GM18499 (cell line): ENCODE measurements at regions not wholly inside any gene's neighbourhood (a gene's known extent, or its start where the extent isn't known, plus 50 kb on each side); places are given as distances from the start of the nearest gene placed in this dataset.
A peak's percentile ranks its signal among the peaks of the same experiment; 100 is the strongest.
"Not testable (repeated sequence)": the region's sequence is repeated elsewhere in the genome, so short reads cannot be mapped to it uniquely, and the experiment has no call there.

Experiments
- ATAC-seq: cut with Tn5 transposase; IDR thresholded peaks from one replicate; pipeline ENCODE4 v1.9.1; 2021; ENCODE audit warnings: moderate number of reproducible peaks; ENCODE audit not compliant: insufficient read depth, unreplicated experiment

GRCh38 chr18:46224181-46224775 is 120.1 kb downstream of the HAUS1 start:
- no peak for ATAC-seq

GRCh38 chr18:46226461-46226860 is 122.3 kb downstream of the HAUS1 start:
- no peak for ATAC-seq

- not testable (repeated sequence) for ATAC-seq
Measured at GRCh38 chr18:46229641-46230040, 125.5 kb downstream of the HAUS1 start.

DNA sequence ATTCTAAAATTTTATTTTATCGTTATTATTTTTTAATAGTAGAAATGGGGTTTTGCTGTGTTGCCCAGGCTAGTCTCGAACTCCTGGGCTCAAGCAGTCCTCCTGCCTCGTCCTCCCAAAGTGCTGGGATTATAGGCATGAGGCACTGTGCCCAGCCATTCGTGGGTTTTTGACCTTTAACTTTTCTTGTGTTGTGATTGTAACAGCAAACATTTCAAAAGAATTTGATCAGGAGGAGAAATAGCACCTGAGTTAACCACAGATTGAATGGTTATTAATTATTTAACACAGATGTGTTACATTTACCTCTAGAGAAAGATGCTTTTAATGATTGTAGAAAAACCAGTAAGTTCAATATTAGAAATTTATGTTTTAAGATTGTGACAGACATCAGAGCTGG is 132.0 kb downstream of the HAUS1 start:
- no peak for ATAC-seq

GRCh38 chr18:46237891-46238290 is 133.7 kb downstream of the HAUS1 start:
- no peak for ATAC-seq

- no peak for ATAC-seq
Measured at GRCh38 chr18:46239549-46239948, 135.4 kb downstream of the HAUS1 start.

GRCh38 chr18:46239998-46240397 is 135.8 kb downstream of the HAUS1 start:
- ATAC-seq: no peak

DNA sequence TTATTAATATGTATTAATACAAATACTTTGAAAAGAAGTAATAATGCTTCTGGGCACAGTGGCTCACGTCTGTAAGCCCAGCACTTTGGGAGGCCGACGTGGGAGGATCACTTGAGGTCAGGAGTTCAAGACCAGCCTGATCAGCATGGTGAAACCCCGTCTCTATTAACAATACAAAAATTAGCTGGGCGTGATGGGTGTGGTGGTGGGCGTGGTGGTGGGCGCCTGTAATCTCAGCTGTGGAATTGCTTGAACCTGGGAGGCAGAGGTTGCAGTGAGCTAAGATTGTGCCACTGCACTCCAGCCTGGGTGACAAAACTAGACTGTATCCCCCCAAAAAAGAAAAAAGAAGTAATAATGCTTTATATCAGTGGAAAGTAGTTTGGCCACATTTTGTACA is 137.2 kb downstream of the HAUS1 start:
- ATAC-seq: not testable (repeated sequence)

DNA sequence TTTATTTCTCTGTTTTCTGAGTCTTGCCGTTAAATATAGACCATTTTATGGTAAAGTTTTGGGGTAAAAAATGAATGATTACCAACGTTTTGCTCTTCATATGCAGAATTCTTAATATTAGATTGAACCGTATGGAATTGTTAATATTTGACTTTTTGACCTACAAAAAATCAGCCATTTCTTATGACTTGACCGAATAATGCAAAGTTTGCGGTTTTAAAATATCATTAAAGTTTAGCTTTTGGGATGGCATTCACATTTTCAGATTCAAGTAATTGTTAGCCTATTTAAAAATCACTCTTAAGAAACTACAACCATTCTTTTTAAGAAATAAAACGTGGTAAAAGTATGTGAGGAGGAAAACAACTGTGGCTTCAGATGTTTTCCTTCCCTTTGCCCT is 138.0 kb downstream of the HAUS1 start:
- no peak for ATAC-seq

GRCh38 chr18:46243095-46243494 is 138.9 kb downstream of the HAUS1 start:
- ATAC-seq: no peak

- ATAC-seq: no peak
Measured at GRCh38 chr18:46243673-46244072, 139.5 kb downstream of the HAUS1 start.

- no peak for ATAC-seq
Measured at GRCh38 chr18:46246101-46246500, 141.9 kb downstream of the HAUS1 start.

GRCh38 chr18:46247942-46248341 is 143.8 kb downstream of the HAUS1 start:
- no peak for ATAC-seq

DNA sequence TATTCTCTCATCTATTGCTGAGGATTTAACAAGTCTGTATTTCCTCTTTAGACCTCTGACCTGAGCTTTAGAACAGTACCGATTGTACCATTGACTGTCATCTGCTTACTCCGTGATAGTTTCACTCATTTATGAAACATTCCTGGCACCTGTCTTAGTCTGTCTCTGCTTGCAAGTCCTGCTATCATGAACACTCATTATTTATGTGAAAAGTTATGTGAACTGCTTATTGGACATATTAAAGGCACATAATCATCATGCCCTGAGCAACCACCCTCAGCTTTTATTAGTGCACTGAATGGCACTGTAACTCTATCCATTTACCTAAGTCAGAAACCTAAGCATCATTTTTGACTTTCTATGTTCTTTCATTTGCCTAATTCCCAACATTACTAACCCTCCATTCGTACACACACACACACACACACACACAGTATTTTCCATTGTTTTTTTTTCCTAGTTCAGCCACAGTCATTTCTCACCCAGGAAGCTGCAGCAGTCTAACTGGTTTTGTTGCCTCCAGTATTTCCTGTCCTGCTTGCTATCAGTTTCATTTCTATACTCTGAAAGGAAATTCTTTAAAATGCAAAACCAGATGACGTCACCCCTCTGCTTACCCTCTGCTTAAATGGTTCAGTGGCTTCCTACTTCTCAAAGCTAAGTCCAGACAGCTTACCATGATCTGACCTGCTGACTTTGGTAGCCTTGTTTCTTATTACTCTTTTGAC is 146.1 kb downstream of the HAUS1 start:
- ATAC-seq: peak; percentile 94

DNA sequence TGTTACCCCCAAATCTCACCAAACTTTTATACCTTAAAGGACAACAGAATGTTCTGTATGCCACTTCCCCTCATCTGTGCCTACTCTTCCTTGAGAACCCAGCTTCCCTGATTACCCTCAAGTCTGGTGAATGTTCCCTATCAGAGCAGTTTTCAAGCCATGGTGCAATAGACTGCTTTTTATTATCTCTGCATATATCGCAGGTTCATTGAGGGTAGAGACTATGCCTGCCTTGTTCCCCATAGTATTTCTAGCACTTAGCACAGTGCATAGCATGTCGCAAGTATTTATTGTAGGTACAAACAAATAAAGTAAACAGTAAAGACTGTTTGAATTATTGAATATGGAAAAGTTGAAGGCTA is 146.6 kb downstream of the HAUS1 start:
- ATAC-seq: peak; percentile 15

DNA sequence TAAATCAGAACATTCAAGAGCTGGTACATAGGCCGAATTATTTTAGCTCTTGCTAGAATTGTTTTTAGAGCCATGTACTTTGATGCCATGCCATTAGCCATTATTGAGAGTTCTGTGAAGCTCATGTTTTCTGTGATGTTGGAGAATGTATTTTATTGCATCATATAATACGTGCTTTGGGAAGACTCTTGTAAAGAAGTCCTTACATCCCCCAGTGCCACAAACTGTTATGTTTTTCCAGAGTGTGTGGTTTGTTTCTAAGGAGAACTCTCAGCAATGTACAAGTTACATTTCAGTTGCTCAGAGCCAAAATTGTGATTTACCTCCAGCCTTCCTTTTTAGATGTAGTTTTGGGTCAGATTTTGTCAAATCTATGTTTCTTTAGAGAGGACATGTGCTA is 148.6 kb downstream of the HAUS1 start:
- no peak for ATAC-seq

DNA sequence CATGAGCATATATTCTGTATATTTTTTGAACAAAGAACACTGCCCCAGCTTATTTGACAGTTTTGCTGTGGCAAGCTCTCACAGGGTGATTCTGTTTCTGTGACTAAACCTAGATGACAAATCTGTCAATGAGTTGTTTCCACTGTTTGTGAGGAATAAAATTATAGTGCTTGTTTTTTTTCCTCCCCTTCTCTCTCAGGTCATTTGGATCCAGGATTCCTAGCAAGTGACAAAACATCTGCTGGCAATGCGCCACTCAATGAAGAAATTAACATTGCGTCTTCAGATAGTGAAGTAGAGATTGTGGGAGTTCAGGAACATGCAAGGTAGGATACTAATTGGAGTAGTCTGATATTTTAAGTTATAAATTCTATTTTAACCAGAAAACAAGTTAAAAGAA is 149.3 kb downstream of the HAUS1 start:
- no peak for ATAC-seq

- ATAC-seq: no peak
Measured at GRCh38 chr18:46256078-46256477, 151.9 kb downstream of the HAUS1 start.

DNA sequence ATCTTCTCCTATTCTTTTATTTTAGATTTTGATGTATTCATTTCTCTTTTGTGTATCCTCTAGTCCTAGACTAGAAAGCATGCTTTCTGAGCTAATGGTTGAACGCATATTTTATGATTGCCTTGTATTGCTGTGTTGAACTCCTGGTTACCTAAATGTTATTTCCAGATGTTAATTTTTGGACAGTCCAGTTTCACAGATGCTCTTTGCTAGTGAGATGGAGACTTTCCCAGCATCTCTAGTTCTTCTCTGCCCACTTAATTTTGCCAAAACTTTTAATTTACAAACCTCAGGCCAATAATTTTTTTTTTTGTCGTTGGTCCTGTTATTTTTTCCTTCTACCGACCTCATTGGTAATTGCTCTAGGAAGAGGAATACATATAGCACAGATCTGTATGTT is 153.2 kb downstream of the HAUS1 start:
- ATAC-seq: no peak

DNA sequence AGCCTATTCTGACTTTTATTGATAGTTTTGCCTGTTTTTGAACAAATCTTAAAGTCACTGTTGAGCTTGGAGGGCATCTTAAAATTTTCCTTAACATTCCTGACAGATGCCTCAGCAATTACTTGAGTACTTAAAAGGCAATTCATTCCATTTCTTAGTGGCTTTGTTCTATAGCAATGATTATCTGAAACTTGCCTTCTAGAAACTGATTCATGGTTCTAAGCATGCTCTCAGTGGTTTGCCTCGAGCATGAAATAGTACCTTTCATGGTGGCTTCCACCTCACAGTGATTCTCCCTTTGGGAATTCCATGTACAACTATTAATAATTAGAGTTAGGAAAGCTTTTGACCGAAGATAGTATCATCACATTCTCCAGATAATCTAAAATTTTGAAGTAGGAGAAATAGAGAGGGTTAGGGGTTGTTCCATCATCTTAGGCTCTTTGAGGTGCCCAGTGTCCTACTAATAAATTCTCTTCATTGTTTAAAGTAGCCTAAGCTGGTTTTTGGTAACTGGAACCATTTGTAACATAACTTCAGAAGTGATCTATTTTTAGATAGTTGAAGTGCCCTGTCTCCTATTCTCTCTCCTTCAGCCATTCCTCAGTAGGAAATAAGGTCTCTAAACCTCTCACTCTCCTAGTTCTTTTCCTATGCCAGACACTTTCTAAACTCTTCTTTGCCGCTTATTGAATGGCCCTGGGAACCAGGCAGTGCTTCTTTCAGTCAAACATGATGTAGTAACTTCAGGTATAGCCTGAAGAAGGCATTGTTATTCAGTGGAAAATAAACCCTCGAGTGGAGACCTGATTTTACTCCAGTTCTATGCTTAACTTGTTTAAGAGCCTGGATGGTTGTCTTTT is 156.1 kb downstream of the HAUS1 start:
- ATAC-seq: no peak

DNA sequence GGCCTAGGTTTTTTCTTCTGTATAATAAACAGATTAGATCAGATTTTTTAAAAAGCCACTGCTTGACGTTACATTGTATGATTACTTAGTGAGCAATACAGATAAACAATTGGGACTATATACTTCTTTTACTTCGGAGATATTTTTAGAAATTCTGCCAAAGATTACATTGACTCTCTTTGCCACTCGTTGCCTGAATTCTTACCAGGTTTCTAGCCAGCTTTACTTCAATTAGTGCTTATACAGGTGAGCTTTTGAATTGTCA is 156.6 kb downstream of the HAUS1 start:
- ATAC-seq: no peak

DNA sequence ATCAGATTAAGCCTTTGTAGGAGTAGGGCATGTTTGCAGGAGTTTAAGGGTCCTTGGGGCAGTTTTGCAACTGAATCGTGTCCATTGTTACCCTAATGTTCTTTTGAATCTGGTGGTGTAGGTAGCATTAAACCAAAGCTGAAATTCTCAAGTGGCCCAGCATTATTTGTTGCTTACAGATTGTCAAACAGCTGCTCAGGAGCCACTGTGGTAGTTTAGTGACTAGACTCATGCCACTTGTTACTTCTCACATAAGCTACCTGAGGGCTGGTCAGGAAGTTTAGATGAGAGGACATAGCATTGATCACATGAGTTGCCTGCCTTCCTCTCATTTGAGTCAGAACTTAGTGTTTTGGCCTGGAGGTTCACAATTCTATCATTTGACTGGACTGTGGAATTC is 157.6 kb downstream of the HAUS1 start:
- no peak for ATAC-seq
